ENCODE measurements at regions not wholly inside any gene's neighbourhood (a gene's known extent, or its start where the extent isn't known, plus 50 kb on each side); places are given as distances from the start of the nearest gene placed in this dataset.
"Not testable (repeated sequence)": the region's sequence is repeated elsewhere in the genome, so short reads cannot be mapped to it uniquely, and the experiment has no call there.

DNA sequence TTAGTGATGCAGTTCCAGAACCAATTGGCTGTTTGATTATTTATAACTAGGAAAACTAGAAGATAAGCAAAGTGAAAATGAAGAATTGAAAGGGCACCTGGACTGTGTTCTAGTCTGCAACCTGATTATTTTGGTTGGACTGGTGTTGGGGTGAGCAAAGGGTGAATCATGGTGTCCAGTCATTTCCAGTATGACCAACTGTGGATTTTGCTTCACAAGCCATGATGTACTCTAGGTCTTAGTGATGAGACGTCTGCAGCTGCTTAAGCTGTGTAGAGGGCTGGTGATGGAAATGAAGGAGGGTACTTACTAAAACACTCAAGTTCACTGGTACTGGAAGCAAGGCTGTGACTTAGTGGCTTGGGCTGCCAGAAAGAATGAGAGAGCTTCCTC, 193.2 kb upstream of the FRMD6 start:
- no peak overlapping the region for H3K27ac ChIP-seq (ENCODE audit: low read depth in 2 of 2, low read length in 1 of 2)
- no peaks in the 10 kb centered on the region for H3K36me3 ChIP-seq (ENCODE audit: control insufficient read depth in 2 of 2, insufficient read depth in 2 of 2, low read length in 1 of 2)
- no peak overlapping the region for H3K4me3 ChIP-seq (ENCODE audit: low read depth in 1 of 2, low read length in 2 of 2)
- 64 to 68% methylated on average over 1 of the region's 1 CpG for WGBS, 2 donors
- no peaks in the 10 kb centered on the region for H3K9me3 ChIP-seq (ENCODE audit: control insufficient read depth in 2 of 2, insufficient read depth in 1 of 2, low read depth in 1 of 2, low read length in 1 of 2)
- H3K4me1 ChIP-seq (ENCODE audit: control insufficient read depth in 2 of 2, insufficient read depth in 2 of 2, low read length in 1 of 2): peaks cover 0 to 2% of the 10 kb centered on the region in 2 donors
- H3K27me3 ChIP-seq (ENCODE audit: control insufficient read depth in 1 of 2, insufficient read depth in 2 of 2, low read length in 2 of 2): no peaks in the 10 kb centered on the region

DNA sequence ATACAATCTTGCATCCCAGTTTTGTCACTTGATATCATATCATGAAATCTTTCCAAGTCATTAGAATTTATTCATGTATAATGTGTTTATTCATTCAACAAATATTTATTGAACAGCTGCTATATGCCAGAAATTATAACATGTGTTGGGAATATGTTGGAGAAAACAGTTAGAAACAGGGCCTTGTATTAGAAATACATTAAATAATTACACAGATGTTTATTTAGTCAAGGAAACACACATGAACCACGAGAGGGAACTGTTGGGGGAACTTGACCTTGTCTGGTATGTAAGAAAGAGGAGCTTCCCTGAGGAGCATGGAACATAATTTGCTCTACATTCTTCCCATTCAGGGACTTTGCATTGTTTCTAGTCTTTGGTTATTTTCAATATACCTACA, 191.7 kb upstream of the FRMD6 start:
- H3K27me3 ChIP-seq (ENCODE audit: control insufficient read depth in 1 of 2, insufficient read depth in 2 of 2, low read length in 2 of 2): no peaks in the 10 kb centered on the region
- H3K36me3 ChIP-seq (ENCODE audit: control insufficient read depth in 2 of 2, insufficient read depth in 2 of 2, low read length in 1 of 2): no peaks in the 10 kb centered on the region
- H3K4me3 ChIP-seq (ENCODE audit: low read depth in 1 of 2, low read length in 2 of 2): no peak overlapping the region
- 31 to 56% methylated on average over 1 of the region's 1 CpG for WGBS, 2 donors
- peaks cover 2 to 3% of the 10 kb centered on the region in 2 donors for H3K4me1 ChIP-seq (ENCODE audit: control insufficient read depth in 2 of 2, insufficient read depth in 2 of 2, low read length in 1 of 2)
- H3K27ac ChIP-seq (ENCODE audit: low read depth in 2 of 2, low read length in 1 of 2): no peak overlapping the region
- H3K9me3 ChIP-seq (ENCODE audit: control insufficient read depth in 2 of 2, insufficient read depth in 1 of 2, low read depth in 1 of 2, low read length in 1 of 2): no peaks in the 10 kb centered on the region

DNA sequence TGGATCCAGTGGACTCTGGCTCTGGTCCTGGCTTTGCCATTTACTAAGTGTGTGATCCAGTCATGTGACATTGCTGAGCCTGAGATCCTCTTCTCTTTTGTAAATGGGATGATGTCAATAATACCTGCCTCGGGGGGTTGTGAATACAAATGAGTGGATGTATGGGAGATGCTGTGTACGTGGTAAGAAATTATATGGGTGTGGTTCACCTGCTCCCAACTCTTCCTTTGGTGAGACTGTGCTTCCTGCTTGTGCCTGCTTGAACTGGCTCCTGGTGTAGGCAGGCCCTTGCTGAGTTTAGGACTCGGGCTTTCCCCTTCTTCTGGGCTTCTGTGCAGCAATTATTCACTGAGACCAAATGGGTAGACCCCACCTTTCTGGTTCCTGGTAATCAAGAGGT, 189.5 kb upstream of the FRMD6 start:
- peaks cover 2 to 3% of the 10 kb centered on the region in 2 donors for H3K4me1 ChIP-seq (ENCODE audit: control insufficient read depth in 2 of 2, insufficient read depth in 2 of 2, low read length in 1 of 2)
- H3K9me3 ChIP-seq (ENCODE audit: control insufficient read depth in 2 of 2, insufficient read depth in 1 of 2, low read depth in 1 of 2, low read length in 1 of 2): no peaks in the 10 kb centered on the region
- no peaks in the 10 kb centered on the region for H3K27me3 ChIP-seq (ENCODE audit: control insufficient read depth in 1 of 2, insufficient read depth in 2 of 2, low read length in 2 of 2)
- H3K36me3 ChIP-seq (ENCODE audit: control insufficient read depth in 2 of 2, insufficient read depth in 2 of 2, low read length in 1 of 2): no peaks in the 10 kb centered on the region
- no peak overlapping the region for H3K4me3 ChIP-seq (ENCODE audit: low read depth in 1 of 2, low read length in 2 of 2)
- 50 to 61% methylated on average over 3 of the region's 3 CpGs for WGBS, 2 donors
- H3K27ac ChIP-seq (ENCODE audit: low read depth in 2 of 2, low read length in 1 of 2): peak overlapping the region; percentile 45 to 67

DNA sequence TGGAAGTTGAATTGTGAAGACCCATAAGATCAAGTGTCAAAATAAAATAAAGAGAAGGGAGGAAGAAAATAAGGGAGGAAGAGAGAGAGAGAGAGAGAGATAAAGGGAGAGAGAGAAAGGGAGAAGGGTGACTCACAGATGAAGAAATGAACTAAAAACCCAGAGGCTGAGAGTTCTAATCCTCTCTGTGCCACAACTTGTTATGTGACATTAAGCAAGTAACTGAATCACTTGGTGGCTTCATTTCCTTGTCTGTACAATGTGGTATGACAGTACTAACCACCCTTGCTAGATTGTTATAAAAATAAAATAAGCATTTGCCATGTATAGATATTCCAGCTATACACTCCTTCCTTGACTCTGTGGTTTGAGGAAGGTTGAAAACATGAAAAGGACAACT, 189.0 kb upstream of the FRMD6 start:
- peak overlapping the region in 1 of 2 donors; percentile 68 for H3K27ac ChIP-seq (ENCODE audit: low read depth in 2 of 2, low read length in 1 of 2)

DNA sequence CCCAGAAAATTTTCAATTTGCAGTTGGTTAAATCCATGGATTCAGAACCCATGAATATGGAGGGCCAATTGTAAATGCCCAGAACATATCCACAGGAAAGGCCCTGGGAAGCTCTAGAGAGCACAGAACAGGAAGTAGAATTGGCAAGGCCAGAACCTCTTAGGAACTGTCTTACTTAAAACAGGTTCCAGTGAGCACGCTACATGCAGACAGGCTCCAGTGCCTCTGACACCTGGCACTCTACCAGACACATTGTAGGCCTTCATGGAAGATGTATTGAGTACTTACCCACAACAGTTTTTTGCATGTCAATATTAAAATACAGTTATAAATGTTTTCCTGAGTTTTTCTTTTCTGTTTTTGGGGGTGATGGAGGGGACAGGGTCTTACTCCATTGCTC, 188.2 kb upstream of the FRMD6 start:
- no peaks in the 10 kb centered on the region for H3K36me3 ChIP-seq (ENCODE audit: control insufficient read depth in 2 of 2, insufficient read depth in 2 of 2, low read length in 1 of 2)
- H3K27me3 ChIP-seq (ENCODE audit: control insufficient read depth in 1 of 2, insufficient read depth in 2 of 2, low read length in 2 of 2): no peaks in the 10 kb centered on the region
- peak overlapping the region; percentile 14 to 51 for H3K27ac ChIP-seq (ENCODE audit: low read depth in 2 of 2, low read length in 1 of 2)
- H3K9me3 ChIP-seq (ENCODE audit: control insufficient read depth in 2 of 2, insufficient read depth in 1 of 2, low read depth in 1 of 2, low read length in 1 of 2): no peaks in the 10 kb centered on the region
- peaks cover 2 to 3% of the 10 kb centered on the region in 2 donors for H3K4me1 ChIP-seq (ENCODE audit: control insufficient read depth in 2 of 2, insufficient read depth in 2 of 2, low read length in 1 of 2)
- no peak overlapping the region for H3K4me3 ChIP-seq (ENCODE audit: low read depth in 1 of 2, low read length in 2 of 2)
- WGBS, 2 donors: 62 to 75% methylated on average over 1 of the region's 1 CpG

More for the DNA sequence above, 189.0 kb upstream of the FRMD6 start:
- Histone ChIP-seq H3K9me3 (ENCODE audit: control insufficient read depth in 2 of 2, insufficient read depth in 1 of 2, low read depth in 1 of 2, low read length in 1 of 2) (no peaks in the 10 kb centered on the region), H3K27me3 (ENCODE audit: control insufficient read depth in 1 of 2, insufficient read depth in 2 of 2, low read length in 2 of 2) (no peaks in the 10 kb centered on the region), H3K4me1 (ENCODE audit: control insufficient read depth in 2 of 2, insufficient read depth in 2 of 2, low read length in 1 of 2) (peaks cover 2 to 3% of the 10 kb centered on the region in 2 donors), H3K36me3 (ENCODE audit: control insufficient read depth in 2 of 2, insufficient read depth in 2 of 2, low read length in 1 of 2) (no peaks in the 10 kb centered on the region), H3K4me3 (ENCODE audit: low read depth in 1 of 2, low read length in 2 of 2) (no peak overlapping the region)

DNA sequence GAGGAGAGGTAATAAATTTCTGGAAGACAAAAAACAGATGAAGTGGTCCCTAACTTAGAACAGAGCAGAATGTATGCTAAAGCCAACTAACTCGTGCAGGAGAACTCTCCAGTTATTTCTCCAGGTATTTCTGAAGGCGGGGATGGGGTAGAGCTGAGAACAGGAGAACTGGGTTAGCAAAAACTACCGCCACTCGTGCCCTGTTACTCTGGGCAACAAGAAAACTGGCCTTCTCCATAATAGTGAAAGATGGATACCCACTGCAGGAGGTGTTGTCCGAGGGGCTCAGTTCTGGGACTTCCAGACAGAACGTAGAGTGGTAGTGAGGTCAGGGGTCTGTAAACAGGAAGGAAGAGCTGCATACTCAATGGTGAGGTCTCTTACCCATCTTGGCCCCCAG, 187.3 kb upstream of the FRMD6 start:
- Histone ChIP-seq H3K27me3 (ENCODE audit: control insufficient read depth in 1 of 2, insufficient read depth in 2 of 2, low read length in 2 of 2) (no peaks in the 10 kb centered on the region), H3K9me3 (ENCODE audit: control insufficient read depth in 2 of 2, insufficient read depth in 1 of 2, low read depth in 1 of 2, low read length in 1 of 2) (no peaks in the 10 kb centered on the region), H3K27ac (ENCODE audit: low read depth in 2 of 2, low read length in 1 of 2) (no peak overlapping the region), H3K4me1 (ENCODE audit: control insufficient read depth in 2 of 2, insufficient read depth in 2 of 2, low read length in 1 of 2) (peaks cover 2 to 3% of the 10 kb centered on the region in 2 donors), H3K4me3 (ENCODE audit: low read depth in 1 of 2, low read length in 2 of 2) (no peak overlapping the region), H3K36me3 (ENCODE audit: control insufficient read depth in 2 of 2, insufficient read depth in 2 of 2, low read length in 1 of 2) (no peaks in the 10 kb centered on the region)
- WGBS, 2 donors: 89 to 93% methylated on average over 6 of the region's 6 CpGs

DNA sequence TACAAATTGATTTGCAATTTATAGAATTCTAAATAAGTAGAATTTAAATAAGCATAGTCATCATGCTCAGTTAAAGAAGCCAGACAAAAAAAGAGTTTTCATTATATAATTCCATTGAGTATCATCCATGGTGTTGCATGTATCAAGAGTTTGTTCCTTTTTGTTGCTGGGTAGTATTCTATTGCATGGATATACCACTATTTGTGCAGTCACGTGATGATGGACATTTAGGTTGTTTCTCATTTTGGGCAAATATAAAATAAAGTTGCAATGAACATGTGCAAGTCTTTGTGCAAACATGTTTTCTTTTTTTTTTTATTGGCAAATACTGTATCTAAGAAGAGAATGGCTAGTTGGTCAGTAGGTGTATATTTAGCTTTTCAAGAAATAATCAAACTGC, 186.2 kb upstream of the FRMD6 start:
- H3K4me3 ChIP-seq (ENCODE audit: low read depth in 1 of 2, low read length in 2 of 2): no peak overlapping the region
- no peaks in the 10 kb centered on the region for H3K27me3 ChIP-seq (ENCODE audit: control insufficient read depth in 1 of 2, insufficient read depth in 2 of 2, low read length in 2 of 2)
- H3K4me1 ChIP-seq (ENCODE audit: control insufficient read depth in 2 of 2, insufficient read depth in 2 of 2, low read length in 1 of 2): peaks cover 2 to 3% of the 10 kb centered on the region in 2 donors
- WGBS, 2 donors: 92 to 95% methylated on average over 1 of the region's 1 CpG
- H3K36me3 ChIP-seq (ENCODE audit: control insufficient read depth in 2 of 2, insufficient read depth in 2 of 2, low read length in 1 of 2): no peaks in the 10 kb centered on the region
- no peak overlapping the region for H3K27ac ChIP-seq (ENCODE audit: low read depth in 2 of 2, low read length in 1 of 2)
- no peaks in the 10 kb centered on the region for H3K9me3 ChIP-seq (ENCODE audit: control insufficient read depth in 2 of 2, insufficient read depth in 1 of 2, low read depth in 1 of 2, low read length in 1 of 2)

DNA sequence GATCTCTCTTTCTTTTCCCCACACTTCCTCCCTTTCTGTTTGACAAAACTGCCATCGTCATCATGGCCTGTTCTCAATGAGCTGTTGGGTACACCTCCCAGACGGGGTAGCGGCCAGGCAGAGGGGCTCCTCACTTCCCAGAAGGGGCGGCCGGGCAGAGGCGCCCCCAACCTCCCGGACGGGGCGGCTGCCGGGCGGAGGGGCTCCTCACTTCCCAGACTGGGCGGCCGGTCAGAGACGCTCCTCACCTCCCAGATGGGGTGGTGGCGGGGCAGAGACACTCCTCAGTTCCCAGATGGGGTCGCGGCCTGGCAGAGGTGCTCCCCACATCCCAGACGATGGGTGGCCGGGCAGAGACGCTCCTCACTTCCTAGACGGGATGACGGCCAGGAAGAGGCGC, 184.3 kb upstream of the FRMD6 start:
- H3K27me3 ChIP-seq (ENCODE audit: control insufficient read depth in 1 of 2, insufficient read depth in 2 of 2, low read length in 2 of 2); H3K4me3 ChIP-seq (ENCODE audit: low read depth in 1 of 2, low read length in 2 of 2); H3K9me3 ChIP-seq (ENCODE audit: control insufficient read depth in 2 of 2, insufficient read depth in 1 of 2, low read depth in 1 of 2, low read length in 1 of 2); H3K4me1 ChIP-seq (ENCODE audit: control insufficient read depth in 2 of 2, insufficient read depth in 2 of 2, low read length in 1 of 2); H3K36me3 ChIP-seq (ENCODE audit: control insufficient read depth in 2 of 2, insufficient read depth in 2 of 2, low read length in 1 of 2): not testable (repeated sequence)
- H3K27ac ChIP-seq (ENCODE audit: low read depth in 2 of 2, low read length in 1 of 2): peak overlapping the region in 1 of 2 donors; percentile 49
- WGBS, 2 donors: 96 to 97% methylated on average over 17 to 23 of the region's 23 CpGs

DNA sequence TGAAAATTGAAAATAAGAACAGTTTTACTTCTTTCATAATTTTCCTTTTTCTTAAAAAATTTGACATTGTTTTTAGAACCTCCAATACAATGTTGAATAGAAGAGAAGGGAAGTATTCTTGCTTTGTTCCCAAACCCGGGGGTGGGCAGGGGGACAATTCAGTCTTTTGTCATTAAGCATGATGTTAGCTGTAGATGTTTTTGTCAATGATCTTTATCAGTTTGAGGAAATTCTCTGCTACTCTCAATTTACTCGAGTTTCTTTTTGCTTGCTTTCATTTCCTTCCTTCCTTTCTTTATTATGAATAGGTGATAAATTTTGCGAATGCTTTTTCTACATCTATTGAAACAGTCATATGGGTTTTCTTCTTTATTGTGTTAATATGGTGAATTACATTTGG, 183.2 kb upstream of the FRMD6 start:
- H3K4me1 ChIP-seq (ENCODE audit: control insufficient read depth in 2 of 2, insufficient read depth in 2 of 2, low read length in 1 of 2): peaks cover 2 to 3% of the 10 kb centered on the region in 2 donors
- 75 to 81% methylated on average over 3 of the region's 3 CpGs for WGBS, 2 donors
- H3K36me3 ChIP-seq (ENCODE audit: control insufficient read depth in 2 of 2, insufficient read depth in 2 of 2, low read length in 1 of 2): no peaks in the 10 kb centered on the region
- no peaks in the 10 kb centered on the region for H3K9me3 ChIP-seq (ENCODE audit: control insufficient read depth in 2 of 2, insufficient read depth in 1 of 2, low read depth in 1 of 2, low read length in 1 of 2)
- no peaks in the 10 kb centered on the region for H3K27me3 ChIP-seq (ENCODE audit: control insufficient read depth in 1 of 2, insufficient read depth in 2 of 2, low read length in 2 of 2)
- H3K4me3 ChIP-seq (ENCODE audit: low read depth in 1 of 2, low read length in 2 of 2): no peak overlapping the region
- H3K27ac ChIP-seq (ENCODE audit: low read depth in 2 of 2, low read length in 1 of 2): no peak overlapping the region

DNA sequence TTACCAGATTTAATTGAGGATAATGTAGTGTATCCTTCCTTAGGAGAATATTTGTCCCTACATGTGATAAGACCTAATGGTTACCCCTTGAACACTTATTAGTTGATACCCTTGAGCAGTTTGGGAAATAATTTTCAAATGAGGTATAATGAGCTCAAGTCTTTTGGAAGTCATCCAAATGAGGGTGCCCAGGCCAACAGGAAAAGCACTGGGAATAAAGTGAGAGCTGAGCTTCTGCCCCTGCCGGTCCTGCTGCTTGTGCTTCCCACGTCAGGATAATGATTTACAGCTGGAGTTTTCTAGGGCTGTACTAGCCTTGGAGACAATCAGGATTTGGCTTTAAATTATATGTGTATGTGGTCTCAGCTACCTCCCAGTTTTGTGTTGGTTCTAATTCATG, 178.8 kb upstream of the FRMD6 start:
- no peak overlapping the region for H3K4me3 ChIP-seq (ENCODE audit: low read depth in 1 of 2, low read length in 2 of 2)
- H3K27me3 ChIP-seq (ENCODE audit: control insufficient read depth in 1 of 2, insufficient read depth in 2 of 2, low read length in 2 of 2): no peaks in the 10 kb centered on the region
- peaks cover 0 to 3% of the 10 kb centered on the region in 2 donors for H3K4me1 ChIP-seq (ENCODE audit: control insufficient read depth in 2 of 2, insufficient read depth in 2 of 2, low read length in 1 of 2)
- peak overlapping the region; percentile 96 to 98 for H3K27ac ChIP-seq (ENCODE audit: low read depth in 2 of 2, low read length in 1 of 2)
- no peaks in the 10 kb centered on the region for H3K36me3 ChIP-seq (ENCODE audit: control insufficient read depth in 2 of 2, insufficient read depth in 2 of 2, low read length in 1 of 2)
- H3K9me3 ChIP-seq (ENCODE audit: control insufficient read depth in 2 of 2, insufficient read depth in 1 of 2, low read depth in 1 of 2, low read length in 1 of 2): no peaks in the 10 kb centered on the region
- WGBS, 2 donors: 21 to 23% methylated on average over 2 of the region's 2 CpGs

Measured in esophagus (tissue), 2 donors.